ENCODE measurements at regions not wholly inside any gene's neighbourhood (a gene's known extent, or its start where the extent isn't known, plus 50 kb on each side); places are given as distances from the start of the nearest gene placed in this dataset.

DNA sequence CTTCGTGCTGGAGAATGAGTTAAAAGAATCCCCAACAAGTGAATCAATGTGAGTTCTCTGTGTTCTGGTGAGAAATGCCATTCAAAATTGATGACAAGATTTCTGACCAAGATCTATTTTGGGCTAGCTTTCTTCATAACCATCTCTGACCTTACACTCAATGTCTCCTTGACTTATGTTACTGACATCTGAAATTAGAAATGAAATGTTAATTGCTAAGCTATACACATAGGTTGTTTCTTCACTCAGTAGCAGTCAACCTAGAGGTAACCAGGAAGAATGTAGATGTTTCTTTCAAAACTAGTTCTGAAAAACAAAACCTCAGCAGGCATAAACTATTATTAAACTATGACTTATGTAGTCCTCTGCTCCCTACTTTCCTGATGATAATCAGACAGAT, 2220.7 kb upstream of the C9orf72 start:
- no peak for DNase-seq

DNA sequence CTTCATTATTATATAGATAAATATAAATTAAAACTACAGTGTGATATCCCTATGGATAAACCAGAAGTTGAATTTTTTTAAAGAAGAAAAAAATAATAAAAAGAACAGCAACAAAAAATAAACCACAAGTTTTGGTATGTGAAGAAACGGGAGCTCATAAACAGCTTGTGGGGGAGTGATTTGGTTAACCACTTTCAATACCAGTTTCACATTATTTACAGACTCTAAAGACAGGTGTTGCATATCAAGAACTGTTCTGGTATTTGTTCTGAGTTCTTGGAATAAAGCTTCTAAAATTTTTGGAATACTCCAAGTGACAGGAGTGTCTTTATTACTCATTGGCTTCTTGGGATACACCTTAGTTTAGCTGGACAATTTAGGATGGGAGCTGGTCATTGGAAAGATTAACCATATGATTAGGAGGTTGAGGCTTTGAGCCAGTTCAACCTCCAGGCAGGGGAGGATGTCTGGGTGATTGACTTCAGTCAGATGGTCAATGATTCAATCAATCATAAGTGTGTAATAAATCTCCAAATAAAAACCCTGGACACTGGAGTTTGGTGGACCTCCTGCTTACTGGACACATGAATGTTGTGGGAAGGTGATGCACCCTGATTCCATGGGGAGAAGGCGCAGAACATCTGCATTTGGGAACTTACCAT, 2223.1 kb upstream of the C9orf72 start:
- DNase-seq: no peak

DNA sequence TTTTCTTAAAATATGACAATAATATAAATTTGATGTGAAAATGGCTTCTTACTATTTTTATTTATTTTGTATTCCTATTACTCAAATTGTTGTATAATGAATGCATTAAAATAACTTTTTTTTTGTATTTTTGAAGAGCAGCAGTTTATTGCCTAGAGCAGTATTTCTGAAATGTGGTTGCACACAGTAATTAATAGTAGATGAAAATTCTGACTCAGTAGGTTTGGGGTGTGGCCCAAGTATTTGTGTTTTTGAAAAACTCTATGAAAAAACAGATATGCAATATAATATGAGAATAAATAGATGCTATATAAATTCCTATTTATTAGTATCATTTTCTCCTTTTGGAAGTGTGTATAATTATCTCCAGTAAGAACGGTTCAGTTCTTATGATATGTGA, 2225.3 kb upstream of the C9orf72 start:
- DNase-seq: no peak

DNA sequence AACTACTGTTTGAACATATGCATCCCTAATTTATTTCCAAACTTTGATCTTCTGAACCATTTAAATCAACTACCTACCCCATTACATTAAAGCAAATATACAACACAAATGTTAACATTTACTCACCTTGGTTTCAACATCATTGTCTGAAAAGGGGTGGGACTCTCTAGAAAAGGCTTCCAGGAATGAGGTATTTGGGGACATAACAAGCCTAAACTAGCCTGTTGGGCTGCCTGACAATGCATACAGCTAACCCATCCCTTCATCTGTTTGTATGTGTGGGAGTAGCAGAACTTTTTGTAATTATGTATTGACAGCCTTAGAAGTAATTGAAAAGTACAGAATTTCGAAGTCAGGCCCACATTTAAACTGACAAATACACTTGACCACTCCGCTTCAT, 2225.9 kb upstream of the C9orf72 start:
- DNase-seq: no peak

DNA sequence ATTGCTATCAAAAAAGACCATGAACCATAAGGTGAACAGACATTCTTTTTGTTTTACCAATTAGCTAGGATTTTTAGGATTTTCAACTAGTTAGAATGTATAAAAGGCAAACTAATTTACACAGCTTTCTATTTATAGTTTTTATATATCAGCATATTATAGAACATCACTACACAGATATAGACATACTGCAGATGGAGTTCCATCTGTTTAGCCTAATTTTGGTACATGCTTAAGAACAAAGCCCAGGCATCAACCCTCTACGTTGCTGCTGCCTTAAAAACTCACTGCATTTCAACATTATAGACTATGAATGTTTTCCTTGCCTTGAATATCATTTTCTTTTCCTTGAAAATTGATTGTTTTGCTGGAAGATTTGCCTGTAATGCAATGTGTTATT, 2227.5 kb upstream of the C9orf72 start:
- no peak for DNase-seq

DNA sequence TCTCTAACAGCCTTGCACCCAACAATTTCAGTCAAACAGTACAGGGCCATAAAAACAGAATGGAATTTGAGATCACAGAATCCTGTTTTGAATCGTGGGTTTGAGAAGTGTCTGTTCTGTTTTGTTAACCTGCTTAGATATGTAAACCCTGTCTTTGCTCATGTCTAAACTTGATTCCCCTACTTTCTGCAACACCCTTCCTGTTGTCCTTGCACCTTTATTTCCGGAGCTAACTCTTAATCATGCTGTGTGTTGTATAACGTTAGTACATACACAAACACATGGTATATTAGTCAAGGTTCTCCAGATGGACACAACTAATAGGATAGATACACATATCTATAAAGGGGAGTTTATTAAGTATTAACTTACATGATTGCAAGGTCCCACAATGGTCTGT, 2229.2 kb upstream of the C9orf72 start:
- no peak for DNase-seq

DNA sequence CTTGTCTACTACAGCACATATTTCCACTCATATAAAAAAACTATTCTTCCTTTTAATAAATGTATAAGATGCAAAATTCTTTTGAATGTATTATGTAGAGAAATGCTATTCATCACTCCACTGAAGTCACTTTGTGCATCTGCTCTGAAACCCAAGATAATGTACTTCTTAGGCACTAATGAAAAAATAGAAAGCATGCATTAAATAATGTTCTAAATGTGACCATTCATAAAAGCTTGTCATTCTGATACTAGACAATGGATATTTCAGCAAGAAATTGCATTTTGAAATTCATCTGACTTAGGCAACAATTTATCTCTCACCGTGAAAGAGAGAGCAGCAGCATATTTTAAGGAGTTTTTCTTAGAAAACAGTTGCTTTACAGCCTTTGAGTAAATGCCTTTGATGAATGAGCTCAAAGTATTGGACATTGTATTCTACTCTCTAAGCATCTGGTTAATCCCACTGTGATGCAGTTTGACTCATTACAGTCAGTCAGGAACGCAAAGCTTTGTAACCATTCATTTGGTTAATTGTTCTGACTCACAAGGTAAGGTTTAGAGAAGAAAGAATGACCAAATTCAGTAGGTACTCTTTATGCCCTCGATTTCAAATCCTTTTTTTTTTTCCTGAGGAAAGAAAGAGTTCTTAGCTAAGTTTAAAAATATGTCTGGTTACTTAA, 2233.8 kb upstream of the C9orf72 start:
- no peak for DNase-seq

DNA sequence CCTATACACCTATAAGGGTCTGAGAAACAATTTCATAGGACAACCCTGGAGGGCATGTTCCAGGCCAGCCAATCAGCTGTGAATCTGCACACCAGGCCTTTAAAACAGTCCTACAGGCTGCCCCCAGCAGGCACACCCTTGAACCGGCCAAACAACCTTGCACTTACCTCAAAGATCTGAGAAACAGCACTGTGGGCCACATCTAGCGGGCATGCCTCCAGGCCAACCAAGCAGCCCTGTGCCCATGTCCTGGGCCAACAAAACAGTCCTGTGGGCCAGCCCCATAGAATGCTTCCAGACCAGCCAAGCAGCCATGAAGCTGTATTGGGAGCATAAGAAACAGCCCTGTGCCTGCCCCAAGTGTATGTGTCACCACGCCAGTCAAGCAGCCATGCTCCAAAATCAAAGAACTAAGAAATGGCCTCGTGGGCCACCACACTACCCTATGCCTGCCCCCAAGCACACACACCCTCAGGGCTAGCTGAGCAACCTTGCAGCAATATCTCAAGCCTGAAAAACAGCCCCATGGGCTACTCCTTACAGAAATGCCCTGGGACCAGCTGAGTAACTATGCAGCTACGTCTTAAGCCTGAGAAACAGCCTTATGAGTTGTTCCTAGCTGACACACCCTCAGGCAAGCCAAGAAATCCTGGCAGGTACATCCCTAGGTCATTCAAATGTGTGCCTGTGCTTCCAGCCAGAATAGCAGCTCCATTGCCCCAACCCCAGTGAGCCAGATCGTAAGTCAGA, 2243.8 kb upstream of the C9orf72 start:
- DNase-seq: no peak

DNA sequence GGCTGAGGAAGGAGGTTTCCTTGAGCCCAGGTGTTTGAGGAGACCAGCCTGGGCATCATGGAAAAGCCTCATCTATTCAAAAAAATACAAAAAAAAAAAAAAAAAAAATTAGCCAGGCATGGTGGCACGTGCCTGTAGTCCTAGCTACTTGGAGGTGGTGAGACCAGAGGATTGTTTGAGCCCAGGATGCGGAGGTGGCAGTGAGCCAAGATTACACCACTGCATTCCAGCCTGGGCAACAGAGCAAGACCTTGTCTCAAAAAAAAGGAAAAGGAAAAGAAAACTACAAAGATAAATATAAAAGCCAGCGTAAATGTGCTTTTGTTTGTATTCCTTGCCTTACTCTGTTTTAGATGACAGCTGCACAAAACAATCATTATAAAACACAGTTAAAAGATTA, 2249.2 kb upstream of the C9orf72 start:
- DNase-seq: no peak

DNA sequence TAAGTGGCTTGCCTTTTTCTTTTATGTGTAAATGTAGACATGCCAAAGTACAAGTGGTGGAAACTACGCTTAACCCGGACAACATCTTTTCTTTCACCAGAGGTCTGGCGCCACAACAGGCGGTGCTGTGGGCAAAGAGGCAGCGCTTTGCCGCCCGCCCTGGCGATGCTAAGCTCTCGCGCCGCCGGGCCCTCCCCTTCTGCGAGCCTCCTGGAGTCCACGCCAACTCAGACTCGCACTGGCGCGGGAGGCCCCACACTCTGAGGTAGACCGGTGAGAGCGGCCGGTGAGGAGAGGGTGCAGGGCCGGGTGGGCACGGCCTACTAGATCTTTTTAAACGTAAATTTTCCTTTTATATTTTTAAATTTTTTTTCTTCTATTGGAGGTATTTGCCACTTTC, 2253.1 kb upstream of the C9orf72 start:
- DNase-seq: no peak

DNA sequence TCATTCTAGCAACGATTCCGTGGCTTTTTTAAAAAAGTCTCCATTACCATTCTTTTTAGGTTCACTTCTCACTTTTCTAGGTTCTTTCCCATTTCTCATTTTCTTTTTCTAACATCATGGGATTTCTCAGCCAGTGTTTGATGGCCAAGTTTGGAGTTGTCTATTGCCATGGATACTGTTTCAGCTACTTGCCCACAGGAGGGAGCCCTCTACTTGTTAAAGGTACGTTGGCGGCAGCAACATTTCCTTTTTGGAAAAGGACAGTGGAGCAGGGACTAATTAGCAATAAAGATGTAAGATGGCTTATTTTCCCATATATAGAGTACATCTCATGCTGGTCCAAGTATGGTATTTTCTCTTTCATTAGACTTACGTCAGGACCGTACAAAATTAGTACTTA, 2257.5 kb upstream of the C9orf72 start:
- DNase-seq: peak; percentile 68 to 72

DNA sequence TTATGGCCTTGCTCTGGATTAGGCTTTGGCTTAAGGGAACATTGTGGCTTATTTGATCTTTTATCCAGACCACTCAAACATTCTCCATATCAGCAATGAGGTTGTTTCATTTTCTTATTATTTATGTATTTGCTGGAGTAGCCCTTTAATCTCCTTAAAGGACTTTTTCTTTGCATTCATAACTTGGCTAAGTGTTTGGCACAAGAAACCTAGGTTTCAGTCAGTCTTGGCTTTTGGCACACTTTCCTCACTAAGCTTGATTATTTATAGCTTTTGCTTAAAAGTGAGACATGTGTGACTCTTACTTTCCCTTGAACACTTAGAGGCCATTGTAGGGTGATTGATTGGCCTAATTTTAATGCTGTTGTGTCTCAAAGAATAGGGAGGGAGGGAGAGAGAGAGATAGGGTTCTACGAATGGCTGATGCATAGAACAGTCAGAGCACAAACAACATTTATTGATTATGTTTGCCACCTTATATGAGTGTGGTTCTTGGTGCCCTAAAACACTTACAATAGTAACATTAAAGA, 2265.3 kb upstream of the C9orf72 start:
- no peak for DNase-seq

DNA sequence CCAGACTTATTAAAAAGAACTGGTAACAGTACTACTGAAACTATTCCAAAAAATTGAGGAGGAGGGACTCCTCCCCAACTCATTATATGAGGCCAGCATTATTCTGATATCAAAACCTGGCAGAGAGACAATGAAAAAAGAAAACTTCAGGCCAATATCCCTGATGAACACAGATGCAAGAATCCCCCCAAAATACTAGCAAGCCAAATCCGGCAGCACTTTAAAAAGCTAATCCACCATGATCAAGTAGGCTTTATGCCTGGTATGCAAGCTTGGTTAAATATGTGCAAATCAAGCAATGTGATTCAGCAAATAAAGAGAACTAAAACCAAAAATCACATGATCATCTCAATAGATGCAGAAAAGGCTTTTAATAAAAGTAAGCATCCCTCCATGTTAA, 2271.0 kb upstream of the C9orf72 start:
- no peak for DNase-seq

DNA sequence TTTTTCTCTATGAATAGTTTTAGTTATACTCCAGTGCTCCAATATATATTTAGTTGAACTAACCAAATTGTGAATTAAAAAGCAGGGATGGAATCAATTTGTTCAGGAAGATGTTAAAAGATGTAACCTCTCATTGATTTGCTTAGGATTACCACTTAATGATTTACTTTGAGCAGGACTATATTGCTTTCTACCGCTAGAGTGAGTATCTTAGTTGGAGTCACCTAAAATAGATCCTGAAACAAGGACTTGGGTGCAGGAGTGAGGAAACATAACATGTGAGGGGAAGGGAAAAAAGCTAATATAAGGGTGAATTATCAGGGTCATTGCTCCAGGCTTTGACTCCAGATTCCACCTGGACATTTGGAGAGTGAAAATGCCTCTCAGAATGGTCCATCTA, 2277.4 kb upstream of the C9orf72 start:
- DNase-seq: no peak

DNA sequence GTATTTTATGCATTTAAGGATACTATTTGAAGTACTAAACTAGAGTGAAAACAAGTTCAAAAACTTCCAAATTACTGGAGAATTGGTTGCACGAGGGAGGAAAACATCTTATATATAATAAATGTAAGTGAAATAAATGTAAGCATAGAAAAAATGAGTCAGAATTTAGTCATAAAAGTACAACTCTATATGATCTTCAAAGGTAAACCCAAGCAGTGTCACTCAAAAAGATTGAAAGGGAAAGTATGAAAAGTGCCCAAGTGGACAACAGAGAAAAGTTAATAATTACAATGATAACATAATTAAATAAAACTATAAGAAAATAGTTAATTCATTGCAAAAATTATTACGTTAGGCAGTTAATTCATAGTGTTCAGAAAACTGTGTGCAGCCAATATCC, 2288.5 kb upstream of the C9orf72 start:
- DNase-seq: no peak

DNA sequence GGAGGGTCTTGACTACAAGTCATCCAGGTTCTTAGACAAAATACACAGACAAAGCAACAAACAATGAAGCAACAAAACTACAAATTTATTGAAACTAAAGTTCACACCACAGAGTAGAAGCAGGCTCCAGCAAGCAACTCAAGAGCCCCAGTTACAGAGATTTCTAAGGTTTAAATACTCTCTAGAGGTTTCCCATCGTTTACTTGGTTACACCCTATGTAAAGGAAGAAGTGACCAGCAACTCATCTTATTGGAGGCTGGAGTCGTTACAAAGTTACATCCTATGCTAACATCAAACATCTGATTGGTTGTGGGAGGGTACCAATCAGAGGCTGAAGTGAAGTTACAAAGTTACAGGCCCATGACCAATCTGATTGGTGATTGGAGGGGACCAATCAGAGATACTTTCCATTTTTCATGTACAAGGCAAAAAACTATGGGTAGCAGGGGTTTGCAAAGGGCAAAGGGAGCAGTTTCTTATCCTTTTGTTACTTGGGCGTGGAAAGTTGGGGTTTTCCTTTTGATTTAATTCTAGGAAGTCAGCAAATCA, 2292.6 kb upstream of the C9orf72 start:
- DNase-seq: peak in 1 of 2 experiments; percentile 12

DNA sequence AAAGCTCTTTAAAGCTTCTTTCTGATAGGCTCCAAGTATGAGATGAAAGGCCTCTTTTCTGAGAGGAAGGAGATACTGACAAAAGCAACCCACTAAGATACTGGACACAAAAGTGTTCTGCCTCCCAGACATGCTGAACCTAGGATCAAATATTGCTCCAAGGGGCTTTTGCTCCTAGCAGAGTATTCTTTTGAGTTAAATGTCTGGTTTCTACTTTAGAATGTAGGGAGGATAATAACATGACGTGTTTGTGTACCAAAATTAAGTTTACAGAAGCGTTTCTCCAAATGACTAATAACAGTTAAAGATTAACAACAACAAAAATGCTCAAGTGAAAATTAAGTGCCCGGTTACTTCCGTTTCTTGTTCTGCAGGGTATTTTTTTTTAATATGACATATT, 2293.3 kb upstream of the C9orf72 start:
- peak in 1 of 2 experiments; percentile 17 for DNase-seq

DNA sequence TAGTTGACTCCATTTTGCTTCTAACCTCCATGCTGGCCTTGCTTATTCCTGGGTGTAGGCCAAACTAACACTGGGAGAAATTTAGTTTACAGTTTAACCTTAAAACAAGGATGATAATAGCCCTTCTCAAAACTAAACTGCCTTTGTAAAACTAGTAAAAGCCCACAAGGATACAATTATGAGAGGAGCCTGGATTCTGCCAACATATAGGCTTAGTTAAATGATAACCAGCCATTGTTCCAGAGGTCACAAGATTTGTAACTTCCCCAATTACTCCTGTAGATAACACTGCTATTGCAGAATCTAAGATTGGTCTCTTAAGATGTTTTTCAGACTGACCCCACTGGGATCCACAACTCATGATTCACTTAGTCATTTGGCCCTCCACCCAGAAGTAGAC, 2300.3 kb upstream of the C9orf72 start:
- DNase-seq: no peak

DNA sequence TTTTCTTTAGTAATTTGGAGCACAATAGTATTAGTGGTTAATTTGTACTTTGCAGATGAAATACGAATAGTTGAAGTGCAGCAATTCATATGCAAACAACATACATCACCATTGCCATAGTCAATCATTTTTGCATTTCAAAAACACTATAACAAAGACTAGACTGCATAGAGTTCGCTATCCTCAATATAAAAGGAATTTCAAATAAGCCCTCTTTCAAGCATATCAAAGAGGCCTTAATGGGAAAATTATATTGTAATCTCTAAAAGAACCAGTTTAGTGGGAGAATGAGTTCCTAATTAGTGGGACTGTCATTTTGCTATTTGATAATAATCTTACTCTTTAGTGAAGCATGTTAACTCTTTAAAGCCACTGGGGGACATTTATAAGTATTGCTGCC, 2302.3 kb upstream of the C9orf72 start:
- DNase-seq: no peak

DNA sequence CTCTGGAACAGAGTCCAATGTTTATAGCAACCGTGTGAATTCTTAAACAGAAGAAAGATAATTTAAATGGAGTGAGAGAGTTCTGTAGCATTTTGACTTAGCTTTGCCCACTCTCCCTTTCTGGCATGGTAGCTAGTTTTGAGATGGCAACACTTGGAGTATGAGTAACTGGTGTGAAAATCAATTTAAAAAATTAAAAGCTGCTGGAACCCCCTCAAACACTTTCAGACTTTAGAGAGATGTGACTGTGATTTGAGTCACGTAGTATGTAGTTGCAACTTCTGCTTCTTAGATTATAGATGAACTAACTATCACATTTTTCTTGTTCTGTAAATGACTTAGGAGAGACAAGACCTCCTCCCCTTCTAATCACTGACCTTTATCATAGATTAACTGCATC, 2309.5 kb upstream of the C9orf72 start:
- DNase-seq: no peak

DNA sequence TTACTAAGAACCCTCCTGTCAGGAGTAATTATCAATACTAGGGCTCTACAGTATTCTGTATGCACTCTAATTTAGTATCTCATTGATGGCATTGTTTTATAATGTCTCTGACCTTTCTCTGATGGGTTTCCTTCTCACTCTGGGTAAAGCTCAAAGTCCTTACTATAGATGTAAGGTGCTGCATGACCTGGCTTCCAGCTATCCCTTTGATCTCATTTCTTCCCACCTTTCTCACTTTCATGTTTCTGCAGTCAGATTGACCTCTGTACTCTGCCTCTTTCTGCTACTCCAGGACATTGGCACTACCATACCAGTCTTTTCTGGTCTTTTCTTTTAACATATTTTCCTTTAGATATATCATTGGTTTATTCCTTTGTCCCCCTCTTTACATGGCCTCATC, 2332.8 kb upstream of the C9orf72 start:
- DNase-seq: no peak

DNA sequence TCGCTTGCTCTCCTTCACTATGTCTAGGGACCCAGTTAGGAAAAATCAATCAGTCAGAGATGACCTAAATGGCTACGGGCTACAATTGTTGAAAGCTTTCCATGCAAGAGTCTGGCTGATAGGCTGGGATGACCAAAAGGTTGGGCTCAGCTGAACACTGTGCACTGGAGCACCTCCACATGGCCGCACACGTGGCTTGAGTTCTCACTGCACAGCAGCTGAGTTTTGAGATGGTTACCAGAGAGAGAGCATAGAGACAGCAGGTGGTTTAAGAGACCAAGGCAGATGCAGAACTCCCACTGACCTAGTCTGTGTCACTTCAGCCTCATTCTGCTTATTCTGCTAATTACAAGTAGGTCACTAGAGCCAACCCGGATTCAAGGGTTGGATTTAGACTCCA, 2354.8 kb upstream of the C9orf72 start:
- DNase-seq: no peak

DNA sequence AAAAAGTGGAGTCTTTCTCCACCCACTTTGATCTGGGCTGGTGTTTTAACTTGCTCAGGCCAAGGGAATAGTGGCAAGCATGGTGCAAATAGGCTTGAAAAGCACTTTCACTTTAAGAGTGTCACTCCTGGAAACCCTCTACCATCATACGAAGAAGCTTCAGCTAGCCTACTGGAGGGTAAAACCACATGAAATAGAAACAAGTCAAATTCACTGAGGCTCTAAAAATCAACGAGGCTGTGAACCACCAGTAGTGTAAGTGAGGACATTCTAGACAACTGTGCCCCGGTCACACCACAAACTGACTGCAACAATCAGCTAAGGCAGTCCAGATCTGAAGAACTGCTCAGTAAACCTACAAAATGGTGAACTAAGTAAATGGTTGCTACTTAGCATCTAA, 2366.3 kb upstream of the C9orf72 start:
- DNase-seq: no peak

DNA sequence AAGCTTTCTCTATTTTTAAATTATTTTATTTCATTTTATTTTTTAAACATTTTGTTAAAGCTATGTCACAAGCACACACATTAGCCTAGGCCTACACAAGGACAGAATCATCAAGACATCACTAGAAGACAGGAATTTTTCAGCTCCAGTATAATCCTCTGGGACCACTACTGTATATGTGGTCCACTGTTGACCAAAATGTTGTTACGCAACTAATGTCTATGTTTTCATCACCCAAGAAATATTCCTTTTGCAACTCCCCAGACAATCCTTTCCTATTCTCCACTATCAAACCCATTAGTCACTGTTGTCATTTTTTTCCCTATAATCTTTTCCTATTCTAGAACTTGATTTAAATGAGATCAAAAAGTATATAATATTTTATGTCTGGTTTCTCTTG, 2371.7 kb upstream of the C9orf72 start:
- no peak for DNase-seq
